ENCODE measurements at regions not wholly inside any gene's neighbourhood (a gene's known extent, or its start where the extent isn't known, plus 50 kb on each side); places are given as distances from the start of the nearest gene placed in this dataset.

DNA sequence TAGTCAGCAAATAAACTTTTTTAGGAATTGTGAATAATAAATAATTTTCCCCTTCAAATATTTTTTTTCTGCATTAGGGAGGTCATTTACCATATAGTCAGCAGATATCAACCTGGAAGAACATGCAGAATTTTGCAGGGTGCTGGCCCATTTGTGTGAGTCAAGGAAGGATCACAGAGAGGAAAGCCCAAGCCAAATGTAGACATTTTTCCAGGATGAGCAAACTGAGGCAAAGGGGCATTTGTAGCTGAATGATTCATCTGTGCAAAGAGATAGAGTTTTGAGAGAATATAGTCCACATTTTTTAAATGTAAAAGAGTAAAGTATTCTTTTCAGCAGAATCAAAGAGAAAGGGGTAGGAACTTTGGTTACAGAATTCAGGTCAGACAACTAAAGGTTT, 555.5 kb upstream of the MARCKS start:
- no peak for DNase-seq (ENCODE audit: low read depth)
- TF ChIP-seq, protein P1, sequence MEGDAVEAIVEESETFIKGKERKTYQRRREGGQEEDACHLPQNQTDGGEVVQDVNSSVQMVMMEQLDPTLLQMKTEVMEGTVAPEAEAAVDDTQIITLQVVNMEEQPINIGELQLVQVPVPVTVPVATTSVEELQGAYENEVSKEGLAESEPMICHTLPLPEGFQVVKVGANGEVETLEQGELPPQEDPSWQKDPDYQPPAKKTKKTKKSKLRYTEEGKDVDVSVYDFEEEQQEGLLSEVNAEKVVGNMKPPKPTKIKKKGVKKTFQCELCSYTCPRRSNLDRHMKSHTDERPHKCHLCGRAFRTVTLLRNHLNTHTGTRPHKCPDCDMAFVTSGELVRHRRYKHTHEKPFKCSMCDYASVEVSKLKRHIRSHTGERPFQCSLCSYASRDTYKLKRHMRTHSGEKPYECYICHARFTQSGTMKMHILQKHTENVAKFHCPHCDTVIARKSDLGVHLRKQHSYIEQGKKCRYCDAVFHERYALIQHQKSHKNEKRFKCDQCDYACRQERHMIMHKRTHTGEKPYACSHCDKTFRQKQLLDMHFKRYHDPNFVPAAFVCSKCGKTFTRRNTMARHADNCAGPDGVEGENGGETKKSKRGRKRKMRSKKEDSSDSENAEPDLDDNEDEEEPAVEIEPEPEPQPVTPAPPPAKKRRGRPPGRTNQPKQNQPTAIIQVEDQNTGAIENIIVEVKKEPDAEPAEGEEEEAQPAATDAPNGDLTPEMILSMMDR (IDR thresholded peaks at IDR 0.05; ENCODE audit: control insufficient read depth, extremely low read depth, insufficient read depth): no peak

DNA sequence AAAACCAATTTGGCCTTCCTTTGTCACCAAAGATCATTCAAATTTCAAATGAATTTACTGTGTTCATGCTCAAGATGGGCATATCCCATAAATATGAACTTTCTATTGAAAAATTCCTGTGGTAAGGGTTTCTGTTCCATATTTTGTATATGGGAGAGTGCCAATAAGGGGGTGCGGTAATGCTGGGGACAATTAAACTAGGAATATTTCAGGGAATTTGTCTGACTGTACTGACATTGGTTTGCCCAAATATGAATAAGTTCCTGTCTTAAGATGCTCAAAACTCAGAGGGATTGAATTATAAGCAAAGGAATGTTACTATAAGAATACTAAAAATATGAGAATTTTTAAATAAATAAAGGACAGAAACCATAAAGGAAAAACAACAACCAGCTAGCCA, 553.0 kb upstream of the MARCKS start:
- no peak overlapping the region for H3K4me3 ChIP-seq (ENCODE audit: low read depth, low read length)
- DNase-seq (ENCODE audit: low read depth): no peak
- TF ChIP-seq, protein P1 (IDR thresholded peaks at IDR 0.05; ENCODE audit: control insufficient read depth, extremely low read depth, insufficient read depth): no peak

More for the DNA sequence above, 555.5 kb upstream of the MARCKS start:
- H3K4me3 ChIP-seq (ENCODE audit: low read depth, low read length): no peak overlapping the region

DNA sequence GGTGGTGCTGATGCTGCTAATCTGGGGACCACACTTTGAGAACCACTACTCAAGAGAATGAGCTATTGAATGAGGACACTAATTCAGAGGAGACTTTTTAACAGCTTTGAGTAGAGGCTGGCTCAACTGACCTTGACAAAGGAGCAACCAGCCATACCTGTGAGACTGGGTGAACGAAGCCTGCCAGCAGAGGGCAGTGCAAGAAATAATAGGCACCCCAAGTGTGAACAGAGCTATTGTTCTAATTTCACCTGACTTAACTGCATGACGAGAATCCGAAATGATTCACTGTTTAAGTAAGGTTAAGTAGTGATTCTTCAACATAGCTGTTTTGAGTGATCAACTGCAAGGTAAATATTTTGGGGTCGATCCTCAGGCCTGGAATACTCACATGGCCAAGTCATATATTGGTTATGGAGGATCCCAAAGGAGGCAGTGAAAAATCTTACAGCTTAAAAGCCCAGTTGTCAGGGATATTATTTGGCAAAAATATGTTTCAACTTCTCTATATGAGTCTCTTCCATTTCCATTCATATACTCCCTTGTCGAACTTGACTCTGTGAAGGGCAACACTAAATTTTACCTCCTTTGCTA, 550.5 kb upstream of the MARCKS start:
- DNase-seq (ENCODE audit: low read depth): peak; percentile 27
- H3K4me3 ChIP-seq (ENCODE audit: low read depth, low read length): no peak overlapping the region
- TF ChIP-seq, protein P1 (IDR thresholded peaks at IDR 0.05; ENCODE audit: control insufficient read depth, extremely low read depth, insufficient read depth): peak; percentile 83

DNA sequence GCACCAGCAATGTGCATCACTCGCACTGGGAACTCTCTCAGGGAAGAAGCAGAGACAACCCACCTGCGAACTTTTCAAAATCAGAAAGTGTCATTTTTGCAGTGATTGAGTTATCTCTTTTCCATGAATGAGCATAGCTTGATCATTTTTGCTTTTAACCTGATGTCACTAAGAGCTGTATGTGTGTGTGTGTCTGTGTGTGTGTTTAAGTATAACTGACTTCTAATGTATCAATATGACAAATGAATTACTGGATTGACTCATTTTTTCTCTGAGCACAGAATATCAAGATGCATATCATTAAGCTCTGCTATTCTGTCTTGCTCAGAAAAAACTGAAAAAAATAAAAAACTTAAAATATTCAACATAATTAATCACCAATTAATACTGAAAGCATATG, 548.9 kb upstream of the MARCKS start:
- H3K4me3 ChIP-seq (ENCODE audit: low read depth, low read length): no peak overlapping the region
- DNase-seq (ENCODE audit: low read depth): no peak
- TF ChIP-seq, protein P1 (IDR thresholded peaks at IDR 0.05; ENCODE audit: control insufficient read depth, extremely low read depth, insufficient read depth): no peak

DNA sequence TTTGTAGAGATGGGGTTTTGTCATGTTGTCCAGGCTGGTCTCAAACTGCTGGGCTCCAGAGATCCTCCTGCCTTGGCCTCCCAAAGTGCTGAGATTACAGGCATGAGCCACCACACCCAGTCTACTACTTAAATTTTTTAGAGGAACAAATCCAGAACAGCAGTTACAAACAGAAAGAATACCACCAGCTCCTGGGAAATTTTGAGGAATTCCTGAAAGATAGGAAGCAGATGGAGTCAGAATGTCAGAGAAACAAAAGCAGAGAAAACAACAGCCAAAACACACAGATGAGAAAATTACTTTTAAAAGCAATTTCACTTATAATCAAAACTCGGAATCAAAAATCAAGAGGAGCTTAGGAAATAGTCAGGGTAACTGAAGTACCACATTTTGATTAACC, 543.3 kb upstream of the MARCKS start:
- no peak overlapping the region for H3K4me3 ChIP-seq (ENCODE audit: low read depth, low read length)
- no peak for DNase-seq (ENCODE audit: low read depth)
- TF ChIP-seq, protein P1 (IDR thresholded peaks at IDR 0.05; ENCODE audit: control insufficient read depth, extremely low read depth, insufficient read depth): no peak

DNA sequence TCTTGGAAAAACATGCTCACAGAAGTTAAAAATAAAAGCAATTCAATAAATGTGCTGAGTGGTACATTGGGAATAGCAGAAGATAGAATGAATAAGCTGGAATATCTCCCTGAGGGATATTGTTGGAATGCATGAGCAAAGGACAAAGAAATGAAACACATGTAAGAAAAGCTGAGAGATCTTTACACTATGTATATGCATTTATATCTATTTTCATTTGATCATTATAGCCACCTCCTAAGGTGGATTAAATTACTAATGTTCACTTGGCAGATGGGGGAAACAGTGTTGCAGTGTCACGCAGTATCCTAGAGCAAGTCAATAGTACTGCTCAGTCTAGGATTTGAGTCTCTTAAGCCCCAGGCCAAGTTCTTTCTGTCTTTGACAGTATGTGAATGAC, 542.0 kb upstream of the MARCKS start:
- no peak overlapping the region for H3K4me3 ChIP-seq (ENCODE audit: low read depth, low read length)
- no peak for DNase-seq (ENCODE audit: low read depth)
- TF ChIP-seq, protein P1 (IDR thresholded peaks at IDR 0.05; ENCODE audit: control insufficient read depth, extremely low read depth, insufficient read depth): no peak

DNA sequence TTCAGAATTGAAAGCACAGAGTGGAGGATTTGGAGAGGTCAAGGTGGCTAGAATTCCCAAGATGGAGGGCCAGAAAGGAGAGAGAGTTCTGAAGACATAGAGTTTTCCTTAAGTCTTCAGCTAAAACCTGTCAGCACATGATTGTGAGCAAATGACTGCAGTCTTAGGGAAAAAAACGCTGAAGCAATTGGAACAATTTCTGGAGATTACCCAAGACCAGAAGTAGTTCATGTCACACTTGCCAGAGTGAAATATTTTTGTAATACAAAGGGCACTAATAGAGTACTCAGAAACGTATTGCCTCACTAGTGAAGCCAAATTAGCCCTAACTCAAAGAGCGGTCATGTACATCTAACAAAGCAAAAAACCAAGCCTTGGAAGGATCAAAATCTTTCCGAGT, 541.3 kb upstream of the MARCKS start:
- DNase-seq (ENCODE audit: low read depth): no peak
- no peak overlapping the region for H3K4me3 ChIP-seq (ENCODE audit: low read depth, low read length)
- TF ChIP-seq, protein P1 (IDR thresholded peaks at IDR 0.05; ENCODE audit: control insufficient read depth, extremely low read depth, insufficient read depth): no peak
